ENCODE measurements at regions not wholly inside any gene's neighbourhood (a gene's known extent, or its start where the extent isn't known, plus 50 kb on each side); places are given as distances from the start of the nearest gene placed in this dataset.

DNA sequence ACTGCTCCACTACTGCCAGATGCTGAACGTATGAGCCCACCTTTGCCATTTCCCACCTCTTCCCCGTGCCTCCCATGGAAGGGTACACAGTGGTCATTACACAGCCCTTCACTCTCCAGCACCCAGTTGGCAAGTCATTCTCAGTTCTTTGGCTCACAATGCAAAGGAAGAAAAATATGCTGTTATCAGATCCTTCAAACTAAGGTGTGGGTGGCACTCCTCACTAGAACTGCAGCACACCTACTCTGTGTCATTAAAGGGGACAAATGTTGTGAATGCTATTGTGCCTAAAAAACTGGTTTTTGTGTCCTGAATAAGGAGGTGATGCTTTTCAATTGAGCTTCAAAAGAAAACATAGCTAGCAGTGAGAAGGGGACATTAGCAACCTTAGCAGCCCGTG lies 183.1 kb upstream of the SNX2 start:
- TF ChIP-seq ZXDB (tag by site-specific recombination; IDR thresholded peaks at IDR 0.05) (no peak), ZNF530 (tag by site-specific recombination; IDR thresholded peaks at IDR 0.05; ENCODE audit: low read depth) (no peak)

All from HEK293 (cell line).